NT2/D1 (cell line): ENCODE measurements at regions not wholly inside any gene's neighbourhood (a gene's known extent, or its start where the extent isn't known, plus 50 kb on each side); places are given as distances from the start of the nearest gene placed in this dataset.

Experiments
- DNase-seq: peaks from one replicate; pipeline ENCODE4 v3.0.0-alpha.2; 2011; ENCODE audit warnings: low read depth, low spot score
- H3K27me3 ChIP-seq: 2 replicates; pipeline ENCODE4 v1.6.0; 2011; ENCODE audit warnings: mild to moderate bottlenecking; ENCODE audit not compliant: insufficient read length, insufficient read depth
- H3K36me3 ChIP-seq: 2 replicates; pipeline ENCODE4 v1.6.1; 2011; ENCODE audit warnings: mild to moderate bottlenecking, low read length, mixed read lengths; ENCODE audit not compliant: insufficient read depth, insufficient read length
- H3K4me1 ChIP-seq: 2 replicates; pipeline ENCODE4 v1.5.1; 2011; ENCODE audit not compliant: insufficient read depth, insufficient read length
- H3K4me3 ChIP-seq: 2 replicates; pipeline ENCODE4 v1.5.1; 2011; ENCODE audit warnings: low read depth; ENCODE audit not compliant: insufficient read length
- H3K9ac ChIP-seq: 2 replicates; pipeline ENCODE4 v1.6.0; 2011; ENCODE audit warnings: low read depth; ENCODE audit not compliant: insufficient read length
- H3K9me3 ChIP-seq: 2 replicates; pipeline ENCODE4 v1.5.1; 2011; ENCODE audit warnings: mild to moderate bottlenecking, low read length; ENCODE audit not compliant: insufficient read depth
- SUZ12 ChIP-seq: IDR thresholded peaks from 2 replicates; pipeline ENCODE4 v1.6.1; 2011; ENCODE audit not compliant: insufficient read length, insufficient read depth; ENCODE audit errors: extremely low read depth
- YY1 ChIP-seq: IDR thresholded peaks from 2 replicates; pipeline ENCODE4 v1.6.1; 2011; ENCODE audit not compliant: insufficient read length, insufficient read depth
- ZNF274 ChIP-seq: IDR thresholded peaks from 2 replicates; pipeline ENCODE4 v1.6.1; 2011; ENCODE audit warnings: mild to moderate bottlenecking, low read depth, low read length

DNA sequence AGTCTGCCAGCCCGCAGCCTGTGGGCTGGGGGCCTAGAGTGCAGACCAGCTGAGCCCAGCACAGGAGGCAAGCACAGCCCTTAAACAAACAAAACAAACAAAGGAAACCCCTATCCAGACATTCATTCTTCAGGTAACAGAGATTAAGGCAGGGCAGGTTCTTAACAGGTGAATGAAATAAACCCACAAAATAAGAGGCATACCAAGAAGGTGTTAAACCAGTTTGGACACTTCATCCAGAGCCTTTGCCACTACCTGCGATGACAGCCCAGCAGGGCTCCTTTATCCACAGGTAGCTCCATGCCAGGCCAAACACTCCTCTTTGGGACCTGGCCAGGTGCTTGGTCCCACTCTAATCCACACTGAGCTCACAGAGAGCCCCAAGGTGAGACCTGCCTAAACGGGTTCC lies 209.7 kb upstream of the SIX2 start:
- DNase-seq = no peak

DNA sequence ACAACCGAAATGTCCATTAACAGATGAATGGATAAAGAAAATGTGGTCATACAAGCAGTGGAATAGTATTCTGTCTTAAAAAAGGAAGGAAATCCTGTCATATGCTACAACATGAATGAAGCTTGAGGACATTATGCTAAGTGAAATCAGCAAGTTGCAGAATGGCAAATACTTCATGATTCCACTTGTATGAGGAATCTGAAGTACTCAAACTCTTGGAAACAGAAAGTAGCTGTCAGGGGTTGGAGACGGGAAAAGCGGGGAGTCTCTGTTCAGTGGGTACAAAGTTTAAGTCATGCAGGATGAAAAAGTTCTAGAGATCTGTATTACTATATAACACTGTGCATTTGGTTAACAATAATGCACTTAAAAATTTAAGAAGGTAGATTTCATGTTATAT lies 209.0 kb upstream of the SIX2 start:
- Histone ChIP-seq H3K9ac (no peak overlapping the region), H3K4me1 (no peaks in the 10 kb centered on the region)

More for the DNA sequence above, 209.7 kb upstream of the SIX2 start:
- H3K9me3 ChIP-seq = no peaks in the 10 kb centered on the region
- TF ChIP-seq SUZ12 = no peak
- TF ChIP-seq ZNF274 = no peak
- no peak for TF ChIP-seq YY1
- no peak overlapping the region for H3K9ac ChIP-seq
- no peaks in the 10 kb centered on the region for H3K4me1 ChIP-seq
- no peaks in the 10 kb centered on the region for H3K36me3 ChIP-seq
- H3K4me3 ChIP-seq = no peak overlapping the region
- H3K27me3 ChIP-seq = no peaks in the 10 kb centered on the region

DNA sequence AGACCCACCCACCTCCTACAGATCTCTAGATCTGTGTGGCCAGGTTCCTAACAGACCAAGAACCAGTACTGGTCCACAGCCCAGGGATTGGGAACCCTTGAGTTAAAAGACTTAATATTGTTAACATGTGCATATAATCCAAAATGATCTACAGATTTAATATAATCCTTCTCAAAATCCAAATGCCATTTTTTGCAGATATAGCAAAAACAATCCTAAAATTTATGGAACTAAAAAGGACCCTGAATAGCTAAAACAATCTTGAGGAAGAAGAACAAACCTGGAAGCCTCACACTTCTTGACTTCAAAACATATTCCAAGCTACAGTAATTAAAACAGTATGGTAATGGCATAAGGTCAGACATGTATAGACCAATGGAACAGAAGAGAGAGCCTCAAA lies 206.9 kb upstream of the SIX2 start:
- Histone ChIP-seq H3K9me3 (no peaks in the 10 kb centered on the region), H3K36me3 (no peaks in the 10 kb centered on the region), H3K9ac (no peak overlapping the region), H3K27me3 (no peaks in the 10 kb centered on the region), H3K4me3 (no peak overlapping the region), H3K4me1 (no peaks in the 10 kb centered on the region)
- no peak for TF ChIP-seq YY1
- TF ChIP-seq SUZ12 = no peak
- no peak for TF ChIP-seq ZNF274
- DNase-seq = no peak

More for the DNA sequence above, 209.0 kb upstream of the SIX2 start:
- H3K9me3 ChIP-seq = no peaks in the 10 kb centered on the region
- H3K36me3 ChIP-seq = no peaks in the 10 kb centered on the region
- DNase-seq = no peak
- H3K27me3 ChIP-seq = no peaks in the 10 kb centered on the region
- H3K4me3 ChIP-seq = no peak overlapping the region
- TF ChIP-seq SUZ12 (no peak), ZNF274 (no peak), YY1 (no peak)

DNA sequence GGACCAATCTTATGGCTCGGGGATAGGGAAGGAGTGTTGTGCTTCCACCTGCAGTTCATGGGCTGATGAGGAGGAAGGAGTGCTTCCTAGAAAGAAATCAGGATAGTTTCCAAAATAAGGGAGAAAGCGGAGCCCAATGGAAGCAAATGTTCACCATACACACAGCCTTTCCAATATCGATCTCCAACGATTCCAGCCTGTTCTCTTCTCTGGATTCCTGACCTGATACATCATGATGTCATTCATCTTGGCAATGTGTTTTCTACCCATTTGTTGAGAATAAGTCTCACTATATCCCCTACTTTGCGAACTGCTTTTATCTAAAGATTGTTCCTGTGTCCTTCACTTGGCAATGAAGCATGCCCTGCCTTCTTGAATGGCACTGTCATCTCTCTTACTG lies 205.3 kb upstream of the SIX2 start:
- DNase-seq = no peak
- H3K36me3 ChIP-seq = no peaks in the 10 kb centered on the region
- no peak overlapping the region for H3K4me3 ChIP-seq
- no peaks in the 10 kb centered on the region for H3K4me1 ChIP-seq
- no peak overlapping the region for H3K9ac ChIP-seq
- no peaks in the 10 kb centered on the region for H3K27me3 ChIP-seq
- no peak for TF ChIP-seq YY1
- TF ChIP-seq ZNF274 = no peak
- TF ChIP-seq SUZ12 = no peak
- H3K9me3 ChIP-seq = no peaks in the 10 kb centered on the region

DNA sequence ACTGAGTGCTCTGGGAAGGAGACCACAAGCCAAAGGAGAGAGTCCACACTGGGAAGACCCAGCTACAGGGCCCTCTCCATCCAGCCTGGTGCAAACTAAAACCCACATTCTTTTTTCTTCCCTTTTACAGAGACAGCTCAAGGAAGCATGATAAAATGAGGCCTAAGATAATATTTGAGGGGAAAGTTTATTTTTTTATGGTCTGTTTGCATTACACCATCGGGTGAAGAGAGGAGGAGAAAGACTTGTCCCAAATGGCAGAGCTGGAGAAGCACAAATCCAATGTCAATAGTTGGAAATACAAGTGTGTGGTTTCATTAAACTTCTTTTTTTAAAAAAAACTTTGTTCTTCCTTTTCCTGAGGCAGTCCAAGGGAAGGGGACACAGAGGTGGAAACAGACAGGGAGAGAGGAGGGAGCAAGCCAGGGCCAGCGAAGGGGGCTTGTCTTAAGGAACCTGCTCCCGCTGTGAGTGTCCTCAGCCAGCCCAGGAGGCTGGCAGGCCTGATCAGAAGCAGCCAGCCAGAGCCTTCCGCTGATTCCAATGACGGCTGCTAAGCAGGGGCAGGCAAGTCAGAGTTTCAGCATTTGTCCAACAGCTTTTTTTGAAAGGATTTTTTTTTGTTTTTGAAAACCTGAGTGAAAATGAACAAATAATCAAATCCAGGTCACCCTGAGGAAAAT lies 203.8 kb upstream of the SIX2 start:
- Histone ChIP-seq H3K36me3 (no peaks in the 10 kb centered on the region), H3K27me3 (no peaks in the 10 kb centered on the region), H3K4me3 (no peak overlapping the region), H3K9ac (no peak overlapping the region), H3K4me1 (no peaks in the 10 kb centered on the region), H3K9me3 (no peaks in the 10 kb centered on the region)
- no peak for DNase-seq
- no peak for TF ChIP-seq SUZ12
- no peak for TF ChIP-seq ZNF274
- TF ChIP-seq YY1 = no peak

DNA sequence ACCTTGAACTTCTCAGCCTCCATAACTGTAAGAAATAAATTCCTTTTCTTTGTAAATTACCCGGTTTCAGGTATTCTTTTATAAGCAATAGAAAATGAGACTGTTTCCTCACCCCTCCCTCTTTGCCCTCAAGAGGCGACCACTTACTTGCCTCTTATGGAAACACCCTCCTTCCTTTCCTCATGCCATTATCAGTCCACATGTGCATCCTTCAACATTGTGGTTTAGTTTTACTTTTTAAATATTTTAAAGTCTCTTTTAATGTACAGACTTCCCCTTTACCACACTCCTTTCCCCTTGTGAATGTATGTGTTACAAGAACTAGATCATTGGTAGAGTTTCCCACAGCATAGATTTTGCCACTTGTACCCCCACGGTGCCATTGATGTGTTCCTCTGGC lies 202.4 kb upstream of the SIX2 start:
- Histone ChIP-seq H3K9me3 (no peaks in the 10 kb centered on the region), H3K4me1 (no peaks in the 10 kb centered on the region), H3K4me3 (no peak overlapping the region), H3K27me3 (no peaks in the 10 kb centered on the region), H3K9ac (no peak overlapping the region), H3K36me3 (no peaks in the 10 kb centered on the region)
- no peak for TF ChIP-seq SUZ12
- no peak for TF ChIP-seq ZNF274
- no peak for TF ChIP-seq YY1
- DNase-seq = no peak

DNA sequence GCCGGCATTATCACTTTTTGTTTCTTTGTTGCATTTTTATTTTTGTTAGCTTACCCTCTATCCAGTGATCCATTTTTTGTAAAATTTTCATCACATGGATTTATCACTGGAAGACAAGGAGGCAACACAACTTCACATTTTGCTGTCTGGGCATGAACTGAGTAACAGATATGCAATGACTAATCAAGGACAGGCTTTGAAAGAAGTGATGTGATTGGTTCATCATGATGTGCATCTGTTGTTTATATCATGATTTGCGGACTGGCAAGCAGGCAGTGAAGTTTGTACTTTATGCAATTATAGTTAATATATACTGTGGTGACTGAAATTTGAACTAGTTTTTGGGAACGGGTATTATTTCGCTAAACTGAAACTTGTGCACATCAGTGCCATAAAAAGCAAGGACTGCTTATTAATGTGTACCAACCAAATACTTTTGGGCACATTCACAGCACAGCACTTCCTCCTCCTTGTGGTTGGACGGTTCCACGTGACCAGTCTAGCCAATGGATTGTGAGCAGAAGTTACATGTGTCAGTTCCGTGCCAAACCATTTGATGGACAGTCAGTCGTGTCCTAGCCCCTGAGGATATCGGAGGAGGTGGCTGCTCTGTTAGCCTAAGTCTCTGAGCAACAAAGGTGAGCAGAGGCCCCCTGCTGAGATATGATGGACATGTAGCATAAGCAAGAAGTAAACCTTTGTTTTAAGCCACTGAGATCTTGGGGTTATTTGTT lies 201.4 kb upstream of the SIX2 start:
- Histone ChIP-seq H3K4me3 (no peak overlapping the region), H3K9me3 (no peaks in the 10 kb centered on the region), H3K36me3 (no peaks in the 10 kb centered on the region), H3K9ac (no peak overlapping the region), H3K27me3 (no peaks in the 10 kb centered on the region), H3K4me1 (no peaks in the 10 kb centered on the region)
- no peak for DNase-seq
- TF ChIP-seq YY1 (no peak), SUZ12 (no peak), ZNF274 (no peak)
